GM12878 (cell line): ENCODE measurements at regions not wholly inside any gene's neighbourhood (a gene's known extent, or its start where the extent isn't known, plus 50 kb on each side); places are given as distances from the start of the nearest gene placed in this dataset.

Experiments
- ATAC-seq: fragments of 200-7000 bp; cut with Tn5 transposase; 3 replicates; pipeline ENCODE4 v1.9.1; 2020; ENCODE audit warnings: mild to moderate bottlenecking, moderate library complexity
- BruUV-seq: library from RNA; stranded (reverse); fragments of 400-500 nt; replicated peaks from 2 replicates; lab custom pipeline; 2021; lab: Mats Ljungman, UMichigan
- CTCF ChIA-PET: fragments of 300-600 bp; sonication (Branson Sonifier 250); formaldehyde crosslinking; extraction: SDS; loops from one replicate; lab custom pipeline; 2021; ENCODE audit warnings: inconsistent platforms; lab: Yijun Ruan, JAX
- POLR2A ChIA-PET: fragments of 350-600 bp; formaldehyde crosslinking; extraction: SDS; loops from one replicate; lab custom pipeline; 2021; ENCODE audit warnings: inconsistent platforms; lab: Charles Lee
- RAD21 ChIA-PET: fragments of 300-600 bp; sonication (Branson Sonifier 250); formaldehyde crosslinking; loops from one replicate; lab custom pipeline; 2023; ENCODE audit warnings: antibody characterized with exemption; ENCODE audit not compliant: unreplicated experiment; lab: Charles Lee
- SMC1A ChIA-PET: fragments of 300-600 bp; sonication (Branson Sonifier 250); formaldehyde crosslinking; loops from one replicate; lab custom pipeline; 2023; ENCODE audit not compliant: unreplicated experiment, uncharacterized antibody; lab: Charles Lee
- DNase-seq: peaks from one replicate; pipeline ENCODE4 v3.0.0-alpha.2; 2011; ENCODE audit warnings: low read depth, low spot score
- FAIRE-seq: peaks from 3 replicates; lab custom pipeline; 2011; peaks lifted over from hg19 to GRCh38; lab: Jason Lieb, UNC
- H2AFZ ChIP-seq: 2 replicates; pipeline ENCODE4 v1.6.0; 2011; ENCODE audit warnings: low read depth, low read length, control low read depth; ENCODE audit not compliant: control insufficient read depth
- H3K27ac ChIP-seq: 2 replicates; pipeline ENCODE4 v1.5.1; 2011; ENCODE audit warnings: control low read depth; ENCODE audit not compliant: control insufficient read depth, insufficient read depth
- H3K27me3 ChIP-seq, 2 experiments: replicated peaks in 1 of 2; 2 replicates each; pipeline versions ENCODE4 v1.6.0 to v1.6.1; 2011; ENCODE audit warnings: low read length in 1 of 2; ENCODE audit not compliant: control insufficient read depth in 2 of 2, insufficient read depth in 2 of 2
- H3K36me3 ChIP-seq, 2 experiments: 2 replicates each; pipeline ENCODE4 v1.5.1; 2011; ENCODE audit warnings: low read length in 1 of 2; ENCODE audit not compliant: control insufficient read depth in 2 of 2, insufficient read depth in 2 of 2
- H3K4me1 ChIP-seq: 2 replicates; pipeline ENCODE4 v1.6.1; 2011; ENCODE audit warnings: mild to moderate bottlenecking, low read length, moderate library complexity, mixed read lengths; ENCODE audit not compliant: control insufficient read depth, insufficient read depth
- H3K4me2 ChIP-seq: 2 replicates; pipeline ENCODE4 v1.6.0; 2011; ENCODE audit warnings: control low read depth; ENCODE audit not compliant: control insufficient read depth, insufficient read depth
- H3K4me3 ChIP-seq: fragments of 200-600 bp; sonication (generic); 2 replicates; pipeline ENCODE4 v1.5.1; 2016
- H3K79me2 ChIP-seq: 2 replicates; pipeline ENCODE4 v1.6.0; 2011; ENCODE audit warnings: low read length; ENCODE audit not compliant: control insufficient read depth, insufficient read depth
- H3K9ac ChIP-seq: 2 replicates; pipeline ENCODE4 v1.8.0; 2011; ENCODE audit warnings: low read length, control low read depth, mixed read lengths; ENCODE audit not compliant: control insufficient read depth, insufficient read depth
- H3K9me3 ChIP-seq: replicated peaks from 3 replicates; pipeline ENCODE4 v1.5.1; 2011; ENCODE audit warnings: mild to moderate bottlenecking, low read length; ENCODE audit not compliant: control insufficient read depth, insufficient read depth
- H4K20me1 ChIP-seq: 2 replicates; pipeline ENCODE4 v1.6.0; 2011; ENCODE audit not compliant: control insufficient read depth, insufficient read depth
- EP300 ChIP-seq, 2 experiments: fragments of 150-350 bp in 1 of 2; IDR thresholded peaks; 2 replicates each; pipeline ENCODE4 v1.6.1; 2011 to 2012; ENCODE audit warnings: low read depth in 2 of 2, low read length in 2 of 2, borderline replicate concordance in 1 of 2, improper control_type of control experiment in 1 of 2, inconsistent platforms in 1 of 2; ENCODE audit not compliant: control insufficient read depth in 1 of 2
- HCFC1 ChIP-seq: fragments of 150-350 bp; IDR thresholded peaks from 2 replicates; pipeline ENCODE4 v1.6.1; 2014; ENCODE audit warnings: low read length
- HDGF ChIP-seq: fragments of 450-650 bp; IDR thresholded peaks from 2 replicates; pipeline ENCODE4 v1.6.1; 2016; ENCODE audit warnings: antibody characterized with exemption
- MXI1 ChIP-seq: fragments of 150-350 bp; IDR thresholded peaks from 2 replicates; pipeline ENCODE4 v1.6.1; 2011; ENCODE audit warnings: low read depth, mild to moderate bottlenecking, inconsistent platforms, low read length, improper control_type of control experiment
- NFXL1 ChIP-seq: fragments of 450-650 bp; IDR thresholded peaks from 2 replicates; pipeline ENCODE4 v1.6.1; 2017; ENCODE audit warnings: antibody characterized with exemption, mild to moderate bottlenecking, borderline replicate concordance
- NR2C1 ChIP-seq: fragments of 450-650 bp; IDR thresholded peaks from 2 replicates; pipeline ENCODE4 v1.6.1; 2017; ENCODE audit warnings: antibody characterized with exemption, mild to moderate bottlenecking, moderate library complexity
- POLR2A ChIP-seq: IDR thresholded peaks from 2 replicates; pipeline ENCODE4 v1.6.1; 2011; ENCODE audit warnings: low read depth, mild to moderate bottlenecking, low read length
- STAT3 ChIP-seq: IDR thresholded peaks from 2 replicates; pipeline ENCODE4 v1.6.1; 2011; ENCODE audit warnings: low read depth, low read length, improper control_type of control experiment
- ZNF217 ChIP-seq: fragments of 450-650 bp; IDR thresholded peaks from 2 replicates; pipeline ENCODE4 v1.6.1; 2017; ENCODE audit warnings: antibody characterized with exemption, mild to moderate bottlenecking
- ZNF622 ChIP-seq: fragments of 450-650 bp; IDR thresholded peaks from 2 replicates; pipeline ENCODE4 v1.6.1; 2017; ENCODE audit warnings: mild to moderate bottlenecking, inconsistent platforms
- WGBS: methylation state at CpG from one replicate; pipeline ENCODE4 v1.1.6; 2016; ENCODE audit warnings: low lambda C conversion rate; ENCODE audit not compliant: insufficient replicate concordance, insufficient coverage; ENCODE audit errors: missing lambda C conversion rate; 5-methylcytosine and 5-hydroxymethylcytosine counted together
- in situ Hi-C: fragments of 300-500 bp; cut with MboI; formaldehyde crosslinking; loops from 9 replicates; pipeline ENCODE4 v1.14.3; 2018; ENCODE audit warnings: mixed read lengths
- intact Hi-C: fragments of 100-400 bp; cut with micrococcal nuclease; formaldehyde crosslinking; loops from one replicate; pipeline ENCODE4 v1.14.2; 2022; ENCODE audit not compliant: unreplicated experiment
- TF ChIP-seq, protein P1 (sequence below): IDR thresholded peaks from 2 replicates; pipeline ENCODE4 v1.6.1; 2011; ENCODE audit warnings: borderline replicate concordance, low read depth, mild to moderate bottlenecking, moderate library complexity, low read length; ENCODE audit not compliant: insufficient read depth, poor library complexity, severe bottlenecking
- TF ChIP-seq, protein P2 (sequence below): fragments of 450-650 bp; IDR thresholded peaks from 2 replicates; pipeline ENCODE4 v1.6.1; 2014; ENCODE audit warnings: mild to moderate bottlenecking
- TF ChIP-seq, protein P3 (sequence below): fragments of 450-650 bp; IDR thresholded peaks from 2 replicates; pipeline ENCODE4 v1.6.1; 2017; ENCODE audit warnings: mild to moderate bottlenecking

DNA sequence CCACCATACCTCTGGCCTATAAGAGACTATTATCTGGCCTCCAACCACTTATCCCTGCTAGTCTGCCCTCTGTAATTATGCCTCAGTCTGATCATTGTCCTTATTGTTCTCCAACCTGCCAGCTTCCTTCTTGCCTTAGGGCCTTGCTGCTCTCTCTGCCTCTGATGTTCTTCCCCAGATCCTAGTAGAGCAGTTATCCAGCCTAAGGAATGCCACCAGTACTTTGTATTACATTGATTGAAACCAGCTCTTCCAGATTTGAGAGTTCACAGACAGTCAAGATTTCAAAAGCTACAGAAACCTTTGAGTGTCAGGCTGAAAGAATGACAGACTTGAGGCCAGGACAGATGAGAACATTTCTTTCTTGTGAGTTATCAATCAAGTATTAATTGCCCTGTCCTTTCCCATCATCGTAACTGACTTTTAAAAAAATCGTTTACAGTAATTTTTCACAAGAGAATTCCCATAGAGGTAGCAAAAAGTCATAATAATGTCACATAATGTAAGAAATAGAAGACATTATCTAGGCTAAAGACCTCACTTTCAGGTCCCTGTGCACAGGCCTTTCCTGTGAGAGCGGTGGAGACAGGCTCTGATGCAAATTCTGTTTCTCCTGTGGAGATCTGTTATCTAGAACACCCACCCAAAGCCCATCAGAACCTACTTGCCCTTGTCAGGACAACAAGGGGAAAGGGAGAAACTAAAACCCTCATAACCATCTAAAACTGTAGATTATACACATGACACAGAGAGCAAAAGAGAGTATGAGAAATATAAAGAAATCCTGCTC lies 64.1 kb upstream of the GUCY1A1 start:
- BruUV-seq = no TSS peak
- Histone ChIP-seq H2AFZ (no peak overlapping the region), H3K27me3 (no peaks in the 10 kb centered on the region), H3K79me2 (no peaks in the 10 kb centered on the region), H3K4me3 (no peak overlapping the region), H3K9ac (no peak overlapping the region), H3K9me3 (no peaks in the 10 kb centered on the region), H3K27ac (no peak overlapping the region), H3K4me1 (no peaks in the 10 kb centered on the region), H3K36me3 (no peaks in the 10 kb centered on the region), H3K4me2 (no peak overlapping the region), H4K20me1 (no peaks in the 10 kb centered on the region)
- ATAC-seq (peak; percentile 14; the same call in 1 of the 3 replicates), FAIRE-seq (no peak), DNase-seq (no peak)
- ChIA-PET POLR2A (no interaction called here), RAD21 (interaction anchor here (0.8 to 1.5 kb wide), 3 partner anchors 18 to 65 kb away, joined by 3 to 4 read pairs (median 3); no protein-coding TSS in a partner anchor), CTCF (interaction anchor here (0.6 to 1.4 kb wide), 4 partner anchors 8 to 100 kb away, joined by 3 read pairs; no protein-coding TSS in a partner anchor), SMC1A (interaction anchor here (1.0 to 1.9 kb wide), 9 partner anchors 8 to 37 kb away, joined by 3 to 7 read pairs (median 5); no protein-coding TSS in a partner anchor)
- 24% methylated on average over 3 of the region's 3 CpGs for WGBS
- in situ Hi-C loops = no loop called here
- TF ChIP-seq NR2C1 = no peak
- TF ChIP-seq ZNF217 = no peak
- TF ChIP-seq, protein P1, sequence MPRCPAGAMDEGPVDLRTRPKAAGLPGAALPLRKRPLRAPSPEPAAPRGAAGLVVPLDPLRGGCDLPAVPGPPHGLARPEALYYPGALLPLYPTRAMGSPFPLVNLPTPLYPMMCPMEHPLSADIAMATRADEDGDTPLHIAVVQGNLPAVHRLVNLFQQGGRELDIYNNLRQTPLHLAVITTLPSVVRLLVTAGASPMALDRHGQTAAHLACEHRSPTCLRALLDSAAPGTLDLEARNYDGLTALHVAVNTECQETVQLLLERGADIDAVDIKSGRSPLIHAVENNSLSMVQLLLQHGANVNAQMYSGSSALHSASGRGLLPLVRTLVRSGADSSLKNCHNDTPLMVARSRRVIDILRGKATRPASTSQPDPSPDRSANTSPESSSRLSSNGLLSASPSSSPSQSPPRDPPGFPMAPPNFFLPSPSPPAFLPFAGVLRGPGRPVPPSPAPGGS = no peak
- TF ChIP-seq, protein P2, sequence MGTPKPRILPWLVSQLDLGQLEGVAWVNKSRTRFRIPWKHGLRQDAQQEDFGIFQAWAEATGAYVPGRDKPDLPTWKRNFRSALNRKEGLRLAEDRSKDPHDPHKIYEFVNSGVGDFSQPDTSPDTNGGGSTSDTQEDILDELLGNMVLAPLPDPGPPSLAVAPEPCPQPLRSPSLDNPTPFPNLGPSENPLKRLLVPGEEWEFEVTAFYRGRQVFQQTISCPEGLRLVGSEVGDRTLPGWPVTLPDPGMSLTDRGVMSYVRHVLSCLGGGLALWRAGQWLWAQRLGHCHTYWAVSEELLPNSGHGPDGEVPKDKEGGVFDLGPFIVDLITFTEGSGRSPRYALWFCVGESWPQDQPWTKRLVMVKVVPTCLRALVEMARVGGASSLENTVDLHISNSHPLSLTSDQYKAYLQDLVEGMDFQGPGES = no peak
- TF ChIP-seq, protein P3, sequence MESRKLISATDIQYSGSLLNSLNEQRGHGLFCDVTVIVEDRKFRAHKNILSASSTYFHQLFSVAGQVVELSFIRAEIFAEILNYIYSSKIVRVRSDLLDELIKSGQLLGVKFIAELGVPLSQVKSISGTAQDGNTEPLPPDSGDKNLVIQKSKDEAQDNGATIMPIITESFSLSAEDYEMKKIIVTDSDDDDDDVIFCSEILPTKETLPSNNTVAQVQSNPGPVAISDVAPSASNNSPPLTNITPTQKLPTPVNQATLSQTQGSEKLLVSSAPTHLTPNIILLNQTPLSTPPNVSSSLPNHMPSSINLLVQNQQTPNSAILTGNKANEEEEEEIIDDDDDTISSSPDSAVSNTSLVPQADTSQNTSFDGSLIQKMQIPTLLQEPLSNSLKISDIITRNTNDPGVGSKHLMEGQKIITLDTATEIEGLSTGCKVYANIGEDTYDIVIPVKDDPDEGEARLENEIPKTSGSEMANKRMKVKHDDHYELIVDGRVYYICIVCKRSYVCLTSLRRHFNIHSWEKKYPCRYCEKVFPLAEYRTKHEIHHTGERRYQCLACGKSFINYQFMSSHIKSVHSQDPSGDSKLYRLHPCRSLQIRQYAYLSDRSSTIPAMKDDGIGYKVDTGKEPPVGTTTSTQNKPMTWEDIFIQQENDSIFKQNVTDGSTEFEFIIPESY = no peak
- no peak for TF ChIP-seq HDGF
- no peak for TF ChIP-seq EP300 (IDR thresholded peaks at IDR 0.05; ENCODE audit: borderline replicate concordance in 1 of 2, control insufficient read depth in 1 of 2, low read depth in 2 of 2, low read length in 2 of 2)
- no peak for TF ChIP-seq ZNF622
- no peak for TF ChIP-seq MXI1
- TF ChIP-seq STAT3 = no peak
- no peak for TF ChIP-seq NFXL1
- no peak for TF ChIP-seq HCFC1
- TF ChIP-seq POLR2A = no peak
- intact Hi-C loops = no loop called here
